HTR-8/SVneo (cell line): ENCODE measurements at regions not wholly inside any gene's neighbourhood (a gene's known extent, or its start where the extent isn't known, plus 50 kb on each side); places are given as distances from the start of the nearest gene placed in this dataset.
"Not testable (repeated sequence)": the region's sequence is repeated elsewhere in the genome, so short reads cannot be mapped to it uniquely, and the experiment has no call there.

Source experiments
- DNase-seq: peaks from one replicate; pipeline ENCODE4 v3.0.0; 2011; ENCODE audit warnings: low spot score, mixed read lengths; ENCODE audit not compliant: insufficient read length
- FAIRE-seq: peaks from 2 replicates; lab custom pipeline; 2011; peaks lifted over from hg19 to GRCh38; lab: Jason Lieb, UNC

DNA sequence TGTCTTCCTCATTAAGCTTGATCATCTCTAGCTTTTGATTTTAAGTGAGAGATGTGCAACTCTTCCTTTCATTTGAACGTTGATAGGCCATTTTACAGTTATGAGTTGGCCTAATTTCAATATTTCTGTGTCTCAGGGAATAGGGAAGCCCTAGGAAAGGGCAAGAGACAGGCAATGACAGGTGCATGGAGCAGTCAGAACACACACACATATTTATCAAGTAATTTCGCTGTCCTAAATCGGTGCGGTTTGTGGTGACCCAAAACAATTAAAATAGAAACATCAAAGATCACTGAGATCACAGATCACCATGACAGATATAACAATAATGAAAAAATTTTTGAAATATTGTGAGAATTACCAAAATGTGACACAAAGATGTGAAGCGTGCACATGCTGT is 87.7 kb upstream of the LSM6 start:
- DNase-seq (no peak), FAIRE-seq (no peak)

DNA sequence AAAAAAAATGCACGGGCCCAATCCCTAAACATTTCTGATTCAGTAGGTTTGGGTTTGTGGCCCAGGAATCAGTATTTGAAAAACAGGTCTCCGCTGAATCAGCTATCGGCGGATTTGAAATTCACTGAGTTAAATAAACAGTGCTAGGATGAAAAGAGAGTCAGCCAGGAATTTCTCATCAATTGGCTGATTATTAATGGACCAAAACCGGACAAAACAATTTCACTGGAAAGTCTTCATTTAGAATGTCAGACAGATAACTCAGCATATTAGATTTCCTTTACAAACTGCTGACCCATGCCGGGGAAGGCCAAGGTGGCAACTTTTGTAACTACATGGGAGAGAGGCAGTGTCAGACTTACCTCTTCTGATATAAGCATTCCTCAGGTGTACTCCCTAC is 99.4 kb upstream of the LSM6 start:
- DNase-seq, result no peak
- FAIRE-seq, result no peak

DNA sequence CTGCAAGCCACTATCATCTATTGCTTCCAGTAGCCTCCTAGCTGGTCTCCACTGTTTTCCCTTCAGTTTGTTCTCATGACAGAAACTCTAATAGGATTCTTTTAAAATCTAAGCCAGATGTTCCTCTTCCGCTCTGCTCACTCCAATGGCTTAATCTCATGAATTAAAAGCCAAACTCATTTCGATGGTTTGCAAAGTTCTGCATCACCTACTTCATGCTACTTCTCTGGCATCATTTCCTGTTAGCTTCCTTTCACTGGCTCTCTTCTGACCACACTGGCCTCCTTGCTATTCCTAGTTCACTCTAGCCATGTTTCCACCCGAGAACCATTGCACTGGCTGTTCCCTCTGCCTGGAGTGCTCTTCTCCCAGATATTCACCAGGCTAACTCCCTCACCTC is 102.0 kb upstream of the LSM6 start:
- FAIRE-seq (no peak), DNase-seq (no peak)

DNA sequence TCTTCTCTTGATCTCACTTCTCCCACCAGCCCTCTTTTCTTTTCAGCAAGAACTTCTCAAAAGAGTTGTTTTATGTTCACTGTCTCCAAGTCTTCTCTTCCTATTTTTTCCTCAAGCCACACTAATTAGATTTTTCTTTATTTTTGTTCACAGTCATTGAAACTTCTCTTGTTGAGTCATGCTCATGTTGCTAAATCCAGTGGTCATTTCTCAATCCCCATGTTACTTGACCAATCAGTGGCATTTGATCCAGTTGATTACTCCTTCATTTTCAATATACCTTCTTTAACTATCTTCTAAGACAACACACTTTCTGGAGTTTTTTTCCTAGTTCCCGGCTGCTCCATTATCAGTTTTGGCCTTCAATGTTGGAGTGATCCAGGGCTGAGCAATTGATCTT is 103.1 kb upstream of the LSM6 start:
- FAIRE-seq (no peak), DNase-seq (no peak)

DNA sequence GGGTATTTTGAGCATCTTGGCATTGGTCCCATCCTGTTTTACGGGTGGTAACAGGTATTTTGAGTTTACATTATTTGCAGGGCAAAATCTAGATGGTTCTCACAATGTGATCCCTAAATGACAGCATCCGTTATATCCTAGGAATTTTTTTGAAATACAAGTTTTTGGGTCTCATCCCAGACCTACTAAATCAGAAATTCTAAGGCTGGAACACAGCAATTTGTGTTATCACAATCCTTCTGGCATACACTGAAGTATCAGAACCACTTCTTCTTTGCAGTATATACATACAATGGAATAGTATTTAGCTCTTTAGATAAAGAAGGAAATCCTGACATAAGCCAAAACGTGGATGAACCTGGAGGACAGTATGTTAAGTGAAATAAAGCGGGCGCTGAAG is 104.1 kb upstream of the LSM6 start:
- DNase-seq (no peak), FAIRE-seq (no peak)

DNA sequence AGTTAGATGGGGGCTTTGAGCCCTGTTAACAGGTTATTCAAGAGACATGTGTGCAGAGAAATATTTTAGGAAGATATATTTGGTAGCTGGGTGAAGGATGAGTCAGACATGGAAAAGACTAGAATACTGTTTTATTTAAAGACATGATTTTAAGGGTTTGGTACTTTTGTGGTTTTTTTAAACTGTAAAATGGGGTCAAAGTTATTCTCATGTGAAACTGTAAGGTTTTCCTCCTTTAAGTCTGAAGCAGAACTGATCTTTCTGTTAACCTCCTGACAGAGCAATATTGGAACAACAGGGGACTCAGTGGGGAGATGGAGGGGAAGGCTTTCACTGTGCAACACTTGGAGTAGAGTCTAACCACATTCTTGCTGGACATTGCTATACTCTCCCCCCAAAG is 112.4 kb upstream of the LSM6 start:
- DNase-seq (no peak), FAIRE-seq (no peak)

DNA sequence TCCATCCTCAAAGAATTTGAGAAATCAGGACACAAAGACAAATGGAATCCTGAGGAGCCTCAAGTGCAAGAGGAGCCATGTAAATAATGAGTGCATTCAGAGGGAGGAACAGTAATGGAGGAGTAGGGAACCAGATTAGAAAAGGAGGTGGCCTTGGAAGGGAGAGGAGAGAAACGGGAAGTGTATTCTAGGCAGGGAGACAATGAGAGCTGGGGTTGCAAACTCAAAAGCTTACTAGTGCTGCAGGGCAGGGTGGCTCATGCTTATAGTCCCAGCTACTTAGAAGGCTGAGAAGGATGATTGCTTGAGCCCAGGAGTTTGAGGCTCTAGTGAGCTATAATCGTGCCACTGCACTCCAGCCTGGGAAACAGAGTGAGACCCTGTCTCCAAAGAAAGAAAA is 113.2 kb upstream of the LSM6 start:
- FAIRE-seq, result no peak
- DNase-seq, result no peak

DNA sequence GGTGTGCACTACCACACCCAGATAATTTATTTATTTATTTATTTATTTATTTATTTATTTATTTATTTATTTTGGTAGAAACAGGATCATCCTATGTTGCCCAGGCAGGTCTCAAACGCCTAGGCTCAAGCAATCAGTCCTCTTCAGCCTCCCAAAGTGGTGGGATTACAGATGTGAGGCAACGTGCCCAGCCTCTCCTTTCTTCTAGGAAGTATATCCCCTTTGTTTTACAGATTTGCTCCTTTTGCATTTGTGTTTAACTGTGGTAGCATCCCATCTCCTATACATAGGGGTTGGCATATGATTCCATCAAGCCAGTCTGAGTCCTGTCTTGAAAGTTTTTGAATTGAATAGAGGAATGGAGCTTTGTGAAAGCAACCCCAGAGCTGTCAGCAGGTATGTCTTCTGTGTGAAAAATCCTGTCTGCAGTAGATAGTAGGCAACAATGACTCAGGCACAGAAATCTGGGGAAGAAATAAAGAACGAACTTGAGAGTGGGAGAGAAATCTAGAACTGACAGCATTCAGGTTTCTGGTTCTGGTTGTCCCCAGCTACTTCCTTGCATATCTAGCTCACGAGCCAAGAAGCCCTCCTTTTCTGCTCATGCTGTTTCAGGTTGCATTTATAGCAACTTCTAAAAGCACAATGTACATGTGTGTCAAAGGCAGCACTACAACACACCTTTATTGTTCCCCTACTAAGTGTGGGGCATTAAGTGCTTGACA is 113.7 kb upstream of the LSM6 start:
- FAIRE-seq (no peak), DNase-seq (no peak)

DNA sequence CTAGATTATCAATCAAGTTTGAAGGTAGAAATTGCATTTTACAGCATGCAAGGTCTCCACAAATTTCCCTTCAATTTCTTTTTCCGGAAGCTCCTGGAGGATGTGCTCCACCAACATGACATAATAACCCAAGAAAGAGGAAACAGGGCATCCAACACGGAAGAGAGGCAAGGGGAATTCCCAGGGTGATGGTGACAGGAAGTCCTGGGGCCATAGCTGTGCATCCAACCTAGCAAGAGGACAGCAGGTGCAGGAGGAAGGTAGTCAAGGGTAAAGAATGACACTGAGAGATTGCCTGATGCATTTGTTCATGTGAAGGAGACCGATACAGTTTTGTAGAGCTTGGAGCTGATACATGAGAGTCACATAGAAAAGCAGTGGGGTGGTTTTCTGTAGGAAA is 115.7 kb upstream of the LSM6 start:
- no peak for DNase-seq
- no peak for FAIRE-seq

DNA sequence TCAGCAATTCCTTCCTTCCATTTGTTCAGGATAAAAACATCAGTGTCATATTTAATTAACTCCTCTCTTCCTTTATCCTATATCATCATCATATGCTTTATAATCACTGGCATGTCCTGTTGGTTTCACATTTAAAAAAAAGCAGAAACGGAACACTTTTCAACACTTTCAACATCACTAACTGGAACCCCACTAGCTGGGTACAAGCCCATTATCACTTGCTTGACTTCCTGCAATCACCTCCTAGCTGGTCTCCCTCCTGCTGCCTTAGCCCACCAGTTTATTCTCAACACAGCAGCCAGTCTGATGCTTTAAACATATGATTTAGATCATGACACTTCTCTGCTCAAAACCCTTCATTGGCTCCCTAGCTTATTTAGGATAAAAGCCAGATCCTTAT is 116.4 kb upstream of the LSM6 start:
- no peak for DNase-seq
- no peak for FAIRE-seq

DNA sequence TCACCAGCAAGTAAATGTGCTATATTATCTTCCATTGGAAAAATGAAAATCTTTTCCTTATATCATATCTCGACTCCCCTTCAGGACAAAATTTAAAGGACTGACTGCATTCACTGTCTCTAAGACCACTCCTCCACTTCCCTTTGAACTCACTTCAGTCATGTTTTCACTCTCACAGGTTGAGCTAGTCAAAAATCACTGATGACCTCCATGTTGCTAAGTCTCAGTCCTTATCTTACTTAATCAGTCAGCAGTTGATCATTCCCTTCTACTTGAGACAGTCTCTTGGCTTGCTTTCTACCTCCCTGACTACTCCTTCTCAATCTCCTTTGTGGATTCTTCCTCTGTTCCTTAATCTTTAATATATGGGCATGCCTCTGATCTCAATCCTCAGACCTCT is 117.0 kb upstream of the LSM6 start:
- FAIRE-seq (no peak), DNase-seq (no peak)

DNA sequence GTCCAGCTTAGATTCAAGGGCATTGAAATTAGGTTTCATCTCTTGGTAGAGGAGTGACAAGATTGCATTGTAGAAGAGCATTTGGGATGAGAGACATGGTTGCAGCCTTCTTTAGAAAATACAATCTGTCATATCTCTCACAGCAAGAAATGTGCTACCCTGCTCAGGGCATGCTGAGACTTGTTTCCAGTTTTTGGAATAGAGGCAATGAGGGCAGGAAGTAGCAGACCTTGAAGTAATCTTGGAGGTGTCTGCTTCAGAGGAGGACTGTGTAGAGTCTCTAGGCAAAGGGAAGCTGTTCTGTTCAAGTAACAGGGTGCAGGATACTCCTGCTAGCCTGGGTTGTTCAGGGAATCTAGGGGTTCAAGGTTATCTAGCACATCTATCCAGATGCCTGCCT is 116.1 kb upstream of the ZNF827 start:
- DNase-seq (no peak), FAIRE-seq (no peak)

DNA sequence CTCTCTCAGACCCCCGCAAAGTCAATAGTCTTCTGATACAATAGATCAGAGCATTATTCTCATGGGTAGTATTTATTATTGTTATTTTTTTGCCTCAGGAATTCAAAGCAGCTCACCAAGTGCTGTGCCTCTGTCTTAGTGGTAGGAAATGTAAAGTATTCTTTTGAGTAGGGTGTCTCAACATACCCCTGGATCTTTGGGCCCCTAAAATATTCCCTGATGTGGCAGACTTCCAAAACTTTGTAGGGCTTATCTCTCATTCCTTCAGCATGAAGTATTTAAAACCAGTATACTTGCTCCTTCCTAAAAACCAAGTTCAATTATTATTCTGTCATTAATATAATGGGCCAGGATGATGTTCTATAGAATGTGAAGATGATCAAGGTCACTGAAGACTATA is 115.3 kb upstream of the ZNF827 start:
- DNase-seq (no peak), FAIRE-seq (no peak)

DNA sequence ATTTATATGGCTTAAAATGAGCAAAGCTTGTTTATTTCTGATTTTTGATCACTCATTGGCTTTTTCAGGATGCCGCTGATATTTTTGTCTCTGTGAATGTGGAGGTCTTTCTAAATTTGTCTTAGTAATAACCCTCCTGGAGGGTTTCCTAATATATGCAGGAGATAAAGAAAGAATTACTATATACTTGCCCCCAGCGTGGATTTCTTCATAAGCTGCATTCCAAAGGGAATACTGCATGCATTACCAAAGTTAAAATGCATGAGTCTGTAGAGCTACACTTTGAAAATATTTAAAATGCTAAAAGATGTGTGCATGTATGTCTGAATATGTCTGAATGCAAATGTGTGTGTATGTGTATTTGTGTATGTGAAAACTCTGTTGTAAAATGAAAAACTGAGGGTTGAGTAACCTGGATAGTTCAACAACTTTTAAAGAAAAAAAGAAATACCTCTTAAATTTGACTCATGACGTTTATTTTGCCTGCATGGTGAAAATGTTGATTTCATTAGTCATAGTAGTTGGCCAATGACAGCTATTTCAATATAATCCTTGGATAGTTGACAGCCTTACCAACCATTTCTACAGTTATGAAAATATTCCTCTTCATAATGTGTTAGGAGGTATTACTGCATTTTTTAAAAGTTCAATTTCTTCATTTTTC is 113.2 kb upstream of the ZNF827 start:
- FAIRE-seq (no peak), DNase-seq (peak; percentile 33)

DNA sequence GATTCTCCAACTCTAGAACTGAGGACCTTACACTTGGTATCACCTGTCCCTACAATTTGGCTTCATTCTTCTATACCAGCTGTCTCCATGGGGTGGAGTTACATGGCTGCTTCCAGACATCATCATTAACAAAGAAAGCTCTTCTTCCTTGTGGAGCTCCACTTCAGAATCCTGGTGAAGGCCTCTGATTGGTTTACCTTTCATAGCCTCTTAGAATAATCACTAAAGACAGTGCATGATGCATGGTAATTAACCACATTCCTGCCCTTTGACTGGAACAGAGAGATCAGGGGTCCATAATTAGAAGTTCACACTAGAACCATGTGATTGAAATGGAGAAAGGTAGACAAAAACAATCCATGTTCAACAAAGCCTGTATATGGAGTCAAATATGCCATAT is 112.6 kb upstream of the ZNF827 start:
- no peak for FAIRE-seq
- no peak for DNase-seq

DNA sequence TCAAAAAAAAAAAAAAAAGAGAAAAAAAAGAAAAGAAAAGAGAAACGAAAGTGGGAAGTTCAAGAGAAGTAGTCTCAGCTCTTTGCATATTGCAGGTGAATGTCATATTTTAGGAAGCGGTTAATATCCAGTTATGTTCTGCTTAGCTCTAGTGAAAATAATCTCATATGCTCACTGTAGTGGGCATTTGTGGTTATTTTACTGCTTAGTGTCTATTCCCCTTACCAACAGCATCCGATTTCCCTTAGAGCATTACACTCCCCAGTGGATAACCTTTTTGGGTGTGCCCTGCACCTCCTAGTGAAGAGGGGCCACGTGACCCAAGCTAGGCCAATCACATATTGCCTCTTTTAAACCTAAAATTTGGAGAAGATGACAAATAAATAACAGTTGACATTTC is 111.2 kb upstream of the ZNF827 start:
- FAIRE-seq (no peak), DNase-seq (no peak)

DNA sequence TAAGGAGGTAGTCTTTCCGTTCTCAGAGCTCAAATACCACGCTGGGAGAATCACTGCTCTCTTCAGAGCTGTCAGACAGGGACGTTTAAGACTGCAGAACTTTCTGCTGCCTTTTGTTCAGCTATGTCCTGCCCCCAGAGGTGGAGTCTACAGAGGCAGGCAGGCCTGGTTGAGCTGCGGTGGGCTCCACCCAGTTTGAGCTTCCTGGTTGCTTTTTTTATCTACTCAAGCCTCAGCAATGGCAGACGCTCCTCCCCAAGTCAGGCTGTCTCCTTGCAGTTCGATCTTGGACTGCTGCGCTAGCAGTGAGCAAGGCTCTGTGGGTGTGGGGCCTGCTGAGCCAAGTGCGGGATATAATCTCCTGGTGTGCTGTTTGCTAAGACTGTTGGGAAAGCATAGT is 109.1 kb upstream of the ZNF827 start:
- not testable (repeated sequence) for FAIRE-seq

DNA sequence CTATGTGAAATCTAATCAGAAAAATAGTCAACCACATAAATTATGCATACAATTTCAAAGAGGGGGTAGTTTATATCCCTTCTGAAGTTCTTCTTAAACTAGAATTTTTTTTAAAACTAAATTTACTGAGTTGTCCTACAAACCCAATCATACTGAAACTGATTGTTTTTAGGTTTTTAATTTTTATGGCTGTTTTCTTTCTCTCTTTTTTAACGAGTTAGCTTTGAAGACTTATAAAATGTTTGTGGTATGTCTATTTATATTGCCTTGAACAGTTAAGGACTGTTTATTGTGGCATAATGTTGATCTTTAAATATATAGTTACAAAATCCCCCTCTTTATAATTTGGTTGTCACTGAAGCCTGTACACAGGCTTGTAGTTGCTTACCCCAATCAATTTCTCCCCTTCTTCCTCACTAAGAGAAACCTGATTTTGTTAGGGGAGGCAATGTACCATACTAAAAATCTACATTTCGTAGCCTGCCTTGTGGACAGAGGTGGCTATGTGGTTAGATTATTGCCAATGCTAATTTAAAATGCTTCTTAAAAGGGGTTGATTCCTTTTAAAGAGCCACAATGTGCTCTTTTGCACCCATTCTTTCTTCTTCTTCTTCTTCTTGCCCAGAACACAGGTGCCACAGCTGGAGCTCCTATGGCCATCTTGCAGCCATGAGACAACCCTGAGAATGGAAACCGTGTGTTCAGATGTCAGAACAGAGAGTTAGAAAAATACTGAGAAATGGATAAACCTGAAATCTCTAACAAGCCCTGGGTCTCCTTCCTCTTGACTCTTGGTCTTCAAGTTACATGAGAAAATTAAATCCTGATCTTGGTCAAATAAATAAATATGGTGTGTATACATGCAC is 102.7 kb upstream of the ZNF827 start:
- FAIRE-seq (no peak), DNase-seq (no peak)

More for the DNA sequence above, 109.1 kb upstream of the ZNF827 start:
- not testable (repeated sequence) for DNase-seq

DNA sequence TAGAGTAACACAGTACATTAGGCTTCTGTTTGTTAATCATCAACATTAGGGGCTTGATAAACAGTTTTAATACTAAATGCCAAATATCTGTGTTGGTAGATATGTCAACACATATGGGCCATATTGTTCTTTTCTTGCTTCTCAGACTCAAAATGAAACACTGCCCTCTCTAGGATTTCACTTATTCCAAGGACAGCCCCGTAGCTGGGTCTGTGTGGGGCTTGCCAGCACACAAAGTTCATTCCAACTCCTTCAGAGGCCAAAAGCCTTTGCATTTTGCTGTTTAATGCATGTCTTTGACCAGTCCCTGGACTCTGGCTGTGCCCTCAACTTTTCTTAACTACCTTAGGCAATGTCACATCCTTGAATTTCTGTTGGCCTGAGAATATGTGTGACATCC is 102.0 kb upstream of the ZNF827 start:
- no peak for DNase-seq
- FAIRE-seq, result no peak

DNA sequence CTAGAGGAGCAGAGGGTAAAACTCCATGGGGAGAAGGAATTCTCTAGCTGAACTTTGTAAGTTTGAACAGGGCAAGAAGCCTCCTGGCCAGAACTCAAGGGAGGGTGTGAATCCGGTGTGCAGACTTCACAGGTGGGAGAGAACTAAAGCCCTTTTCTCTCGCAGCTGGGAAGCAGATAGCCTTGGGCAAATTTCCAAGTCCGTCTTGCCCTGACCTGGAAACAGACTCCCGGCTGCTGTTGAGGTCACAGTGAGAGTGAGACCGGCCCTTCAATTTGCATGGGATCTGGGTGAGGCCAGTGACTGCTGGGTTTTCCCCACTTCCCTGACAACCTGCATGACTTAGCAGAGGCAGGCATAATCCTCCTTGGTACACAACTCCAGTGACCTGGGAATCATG is 94.5 kb upstream of the ZNF827 start:
- no peak for FAIRE-seq
- no peak for DNase-seq

DNA sequence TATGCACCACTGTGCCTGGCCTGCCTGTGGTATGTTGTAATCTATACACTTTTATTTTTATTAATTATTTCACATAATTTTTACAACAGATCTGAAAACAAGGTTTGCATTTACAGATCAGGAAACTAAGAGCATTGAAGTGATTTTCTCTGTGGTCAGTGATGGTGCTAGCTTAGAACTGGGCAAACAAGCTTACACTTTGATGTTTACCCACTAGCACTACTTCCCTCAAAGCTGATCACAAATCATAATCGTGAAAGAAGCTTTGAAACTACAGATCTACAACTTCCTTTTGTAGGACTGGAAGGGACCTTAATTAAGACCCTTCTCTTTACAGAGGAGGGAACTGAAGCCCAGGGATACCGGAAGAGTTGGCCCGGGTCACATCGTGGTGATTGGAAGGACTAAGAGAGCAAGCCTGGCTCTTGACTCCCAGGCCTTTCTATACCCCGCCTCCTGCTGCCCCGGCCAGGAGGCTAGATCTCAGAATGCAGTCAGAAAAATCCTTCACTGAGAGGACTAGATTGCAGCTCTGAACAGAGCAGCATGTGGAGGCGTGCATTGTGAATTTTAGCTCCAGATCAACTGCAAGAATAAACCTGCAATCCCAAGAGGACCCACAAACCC is 93.7 kb upstream of the ZNF827 start:
- FAIRE-seq (no peak), DNase-seq (no peak)
